Hematopoietic multipotent progenitor cell treated with erythropoietin and hydrocortisone succinate and interleukin-3 and kit ligand, for 8 days (in vitro differentiated cells): ENCODE measurements at regions not wholly inside any gene's neighbourhood (a gene's known extent, or its start where the extent isn't known, plus 50 kb on each side); places are given as distances from the start of the nearest gene placed in this dataset.

Experiments
- DNase-seq: peaks from one replicate; pipeline ENCODE4 v3.0.0-alpha.2; 2015

- DNase-seq, result no peak
These were observed 115.5 kb upstream of the AFDN start for GRCh38 chr6:167711211-167711610.

- no peak for DNase-seq
These were observed 114.7 kb upstream of the AFDN start for GRCh38 chr6:167711768-167712730.

GRCh38 chr6:167712731-167713475, 113.8 kb upstream of the AFDN start:
- no peak for DNase-seq

GRCh38 chr6:167714152-167714551, 112.6 kb upstream of the AFDN start:
- no peak for DNase-seq

- DNase-seq, result no peak
These were observed 109.3 kb upstream of the AFDN start for GRCh38 chr6:167717455-167717854.

- no peak for DNase-seq
These were observed 108.8 kb upstream of the AFDN start for GRCh38 chr6:167717867-167718266.

GRCh38 chr6:167719920-167720319, 106.8 kb upstream of the AFDN start:
- no peak for DNase-seq

- no peak for DNase-seq
These were observed 106.0 kb upstream of the AFDN start for GRCh38 chr6:167720456-167721285.

- DNase-seq, result no peak
These were observed 105.4 kb upstream of the AFDN start for GRCh38 chr6:167721291-167721690.

- no peak for DNase-seq
These were observed 103.9 kb upstream of the AFDN start for GRCh38 chr6:167722634-167723309.

GRCh38 chr6:167726043-167726621, 100.6 kb upstream of the AFDN start:
- DNase-seq, result no peak

GRCh38 chr6:167730441-167730840, 96.3 kb upstream of the AFDN start:
- DNase-seq, result no peak

- no peak for DNase-seq
These were observed 95.5 kb upstream of the AFDN start for GRCh38 chr6:167731216-167731615.

- no peak for DNase-seq
These were observed 94.8 kb upstream of the AFDN start for GRCh38 chr6:167731731-167732422.

- DNase-seq, result no peak
These were observed 92.7 kb upstream of the AFDN start for GRCh38 chr6:167733740-167734661.

- DNase-seq, result no peak
These were observed 92.0 kb upstream of the AFDN start for GRCh38 chr6:167734662-167735083.

- DNase-seq, result no peak
These were observed 91.4 kb upstream of the AFDN start for GRCh38 chr6:167735084-167735950.

GRCh38 chr6:167735951-167736288, 90.8 kb upstream of the AFDN start:
- no peak for DNase-seq

- no peak for DNase-seq
These were observed 90.1 kb upstream of the AFDN start for GRCh38 chr6:167736486-167737204.
